Mesothelial cell of epicardium (in vitro differentiated cells): ENCODE measurements at regions not wholly inside any gene's neighbourhood (a gene's known extent, or its start where the extent isn't known, plus 50 kb on each side); places are given as distances from the start of the nearest gene placed in this dataset.

ENCODE experiments used
- DNase-seq, 2 experiments: peaks; one replicate each; pipeline ENCODE4 v3.0.0; 2021; ENCODE audit warnings: low spot score in 2 of 2; ENCODE audit not compliant: unreplicated experiment in 2 of 2
- H3K27ac Mint-ChIP-seq: 2 replicates; pipeline ENCODE4 v1.8.0; 2021; ENCODE audit warnings: mixed read lengths
- H3K27me3 Mint-ChIP-seq: 2 replicates; pipeline ENCODE4 v1.8.0; 2021; ENCODE audit warnings: low read depth, mixed read lengths
- H3K36me3 Mint-ChIP-seq: 2 replicates; pipeline ENCODE4 v1.8.0; 2021; ENCODE audit warnings: mixed read lengths
- H3K4me1 Mint-ChIP-seq: 2 replicates; pipeline ENCODE4 v1.8.0; 2021; ENCODE audit warnings: mixed read lengths
- H3K4me3 Mint-ChIP-seq: 2 replicates; pipeline ENCODE4 v1.8.0; 2021; ENCODE audit warnings: mild to moderate bottlenecking, moderate library complexity, mixed read lengths
- H3K9me3 Mint-ChIP-seq: 2 replicates; pipeline ENCODE4 v1.8.0; 2021; ENCODE audit warnings: mixed read lengths
- CTCF ChIP-seq: fragments of 200-600 bp; sonication (generic); IDR thresholded peaks from one replicate; pipeline ENCODE4 v1.5.0; 2021; ENCODE audit warnings: antibody characterized with exemption; ENCODE audit not compliant: unreplicated experiment

DNA sequence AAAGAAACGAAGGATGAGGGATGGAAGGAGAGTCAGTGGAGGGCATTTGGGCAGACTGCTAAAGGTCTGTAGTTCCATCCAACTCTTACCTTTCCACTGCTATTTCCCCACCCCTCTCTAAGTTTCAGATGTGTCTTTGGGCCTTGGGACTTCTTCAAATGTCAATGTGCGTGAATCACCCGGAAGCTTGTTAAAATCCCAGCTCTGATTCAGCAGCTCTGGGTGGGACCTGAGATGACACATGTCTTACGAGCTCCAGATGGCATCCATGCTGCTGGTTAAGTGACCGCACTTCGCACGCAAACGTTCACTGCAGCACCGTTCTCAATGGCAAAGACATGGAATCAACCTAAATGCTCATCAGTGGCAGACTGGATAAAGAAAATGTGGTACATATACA, 309.9 kb downstream of the VRK1 start:
- Mint-ChIP-seq H3K9me3 (peaks cover 12% of the 10 kb centered on the region), H3K27me3 (peaks cover 31% of the 10 kb centered on the region), H3K4me1 (no peaks in the 10 kb centered on the region), H3K4me3 (no peak overlapping the region), H3K36me3 (peaks cover 2% of the 10 kb centered on the region), H3K27ac (no peak overlapping the region)
- no peak for TF ChIP-seq CTCF
- no peak for DNase-seq

DNA sequence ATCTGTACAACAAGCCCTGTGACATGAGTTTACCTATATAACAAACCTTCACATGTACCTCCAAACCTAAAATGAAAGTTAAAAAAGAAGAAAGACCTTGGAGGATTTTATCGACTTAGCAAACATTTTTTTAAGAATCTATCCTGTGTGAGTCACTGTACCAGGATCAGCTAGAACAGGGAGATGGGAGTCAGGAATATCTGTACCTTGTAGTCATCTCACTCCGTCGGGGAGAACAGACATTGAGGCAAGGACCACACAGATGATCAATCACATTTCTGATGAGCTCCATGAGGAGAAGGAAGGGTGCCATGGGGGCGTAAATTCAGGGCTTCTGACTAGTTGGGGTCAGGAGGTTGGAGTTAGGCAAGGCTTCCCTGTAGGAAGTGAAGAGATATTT, 310.6 kb downstream of the VRK1 start:
- no peak for DNase-seq
- H3K36me3 Mint-ChIP-seq: peaks cover 2% of the 10 kb centered on the region
- TF ChIP-seq CTCF: no peak
- peaks cover 12% of the 10 kb centered on the region for H3K9me3 Mint-ChIP-seq
- H3K27me3 Mint-ChIP-seq: peaks cover 31% of the 10 kb centered on the region
- H3K4me3 Mint-ChIP-seq: no peak overlapping the region
- no peaks in the 10 kb centered on the region for H3K4me1 Mint-ChIP-seq
- H3K27ac Mint-ChIP-seq: no peak overlapping the region

- no peak for TF ChIP-seq CTCF
- H3K4me1 Mint-ChIP-seq: peaks cover 2% of the 10 kb centered on the region
- H3K9me3 Mint-ChIP-seq: peaks cover 12% of the 10 kb centered on the region
- no peak for DNase-seq
- peaks cover 2% of the 10 kb centered on the region for H3K36me3 Mint-ChIP-seq
- no peak overlapping the region for H3K4me3 Mint-ChIP-seq
- H3K27me3 Mint-ChIP-seq: peaks cover 22% of the 10 kb centered on the region
- no peak overlapping the region for H3K27ac Mint-ChIP-seq
These were observed 312.1 kb downstream of the VRK1 start for GRCh38 chr14:97109234-97109633.

DNA sequence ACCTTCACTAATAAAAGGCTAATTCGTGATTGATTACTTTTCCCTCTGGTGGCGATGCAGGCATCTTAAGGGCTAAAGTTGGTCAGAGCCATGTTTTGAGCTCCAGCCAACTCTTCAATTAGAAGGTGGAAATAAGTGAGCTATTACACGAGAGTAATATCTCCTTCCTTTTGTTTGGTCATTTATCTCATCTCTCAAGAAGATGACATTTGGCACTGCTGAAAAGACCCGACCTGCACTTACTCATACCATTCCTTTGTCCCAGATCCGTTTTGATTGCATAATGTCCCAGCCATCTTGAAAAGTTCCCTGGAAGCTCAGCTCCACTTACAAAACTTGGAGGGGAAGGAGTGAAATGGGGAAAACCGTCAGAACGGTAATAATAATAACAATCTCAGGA, 316.2 kb downstream of the VRK1 start:
- peaks cover 4% of the 10 kb centered on the region for H3K9me3 Mint-ChIP-seq
- H3K36me3 Mint-ChIP-seq: peaks cover 2% of the 10 kb centered on the region
- no peak for TF ChIP-seq CTCF
- H3K4me3 Mint-ChIP-seq: no peak overlapping the region
- H3K27ac Mint-ChIP-seq: no peak overlapping the region
- peaks cover 39% of the 10 kb centered on the region for H3K27me3 Mint-ChIP-seq
- peaks cover 2% of the 10 kb centered on the region for H3K4me1 Mint-ChIP-seq
- no peak for DNase-seq

- no peak for DNase-seq
- no peak overlapping the region for H3K4me3 Mint-ChIP-seq
- peaks cover 2% of the 10 kb centered on the region for H3K4me1 Mint-ChIP-seq
These were observed 319.4 kb downstream of the VRK1 start for GRCh38 chr14:97116546-97116945.

More at GRCh38 chr14:97116546-97116945, 319.4 kb downstream of the VRK1 start:
- no peak for TF ChIP-seq CTCF
- Mint-ChIP-seq H3K27ac (no peak overlapping the region), H3K9me3 (no peaks in the 10 kb centered on the region), H3K36me3 (no peaks in the 10 kb centered on the region), H3K27me3 (peaks cover 54% of the 10 kb centered on the region)
